ENCODE measurements at regions not wholly inside any gene's neighbourhood (a gene's known extent, or its start where the extent isn't known, plus 50 kb on each side); places are given as distances from the start of the nearest gene placed in this dataset.

- Histone ChIP-seq H3K79me2 (ENCODE audit: insufficient read depth, low read depth, low read length) (no peaks in the 10 kb centered on the region), H2AFZ (ENCODE audit: low read length) (no peak overlapping the region), H3K4me1 (ENCODE audit: insufficient read depth, low read length, poor library complexity, severe bottlenecking) (no peaks in the 10 kb centered on the region), H4K20me1 (ENCODE audit: insufficient read depth, low read length) (no peaks in the 10 kb centered on the region), H3K27ac (ENCODE audit: low read depth, low read length, poor library complexity, severe bottlenecking) (no peak overlapping the region), H3K9me2 (ENCODE audit: insufficient read depth, low read length) (no peaks in the 10 kb centered on the region), H3K4me2 (ENCODE audit: low read length) (no peak overlapping the region), H3K36me3 (ENCODE audit: insufficient read depth, low read length) (no peaks in the 10 kb centered on the region), H3K4me3 (ENCODE audit: low read depth, low read length, poor library complexity, severe bottlenecking) (no peak overlapping the region), H3K9me3 (ENCODE audit: low read length) (no peaks in the 10 kb centered on the region)
- no TSS peak for BruUV-seq (replicated peaks)
- DNase-seq (ENCODE audit: low spot score): no peak
- intact Hi-C loops (cut with micrococcal nuclease; ENCODE audit: unreplicated experiment): no loop called here
- POLR2A ChIA-PET: interaction anchor here (0.6 to 1.7 kb wide), 2 partner anchors 12 to 69 kb away, joined by 5 to 8 read pairs; no protein-coding TSS in a partner anchor
- TF ChIP-seq CTCF (conservative IDR thresholded peaks at IDR 0.05; ENCODE audit: low read length) (no peak), EZH2phosphoT487 (IDR thresholded peaks at IDR 0.05; ENCODE audit: borderline replicate concordance, low read depth, low read length) (no peak)
- CTCF ChIA-PET (ENCODE audit: unreplicated experiment): no interaction called here
These were observed 79.2 kb upstream of the BTG1 start for GRCh38 chr12:92224685-92225331.

- no peaks in the 10 kb centered on the region for H3K9me3 ChIP-seq (ENCODE audit: low read length)
- POLR2A ChIA-PET: interaction anchor here (1.0 to 1.7 kb wide), 2 partner anchors 10 to 37 kb away, joined by 3 to 8 read pairs; no protein-coding TSS in a partner anchor
- H3K9me2 ChIP-seq (ENCODE audit: insufficient read depth, low read length): no peaks in the 10 kb centered on the region
- no peak overlapping the region for H3K4me3 ChIP-seq (ENCODE audit: low read depth, low read length, poor library complexity, severe bottlenecking)
- no peaks in the 10 kb centered on the region for H3K4me1 ChIP-seq (ENCODE audit: insufficient read depth, low read length, poor library complexity, severe bottlenecking)
- no peak overlapping the region for H3K27ac ChIP-seq (ENCODE audit: low read depth, low read length, poor library complexity, severe bottlenecking)
- H3K4me2 ChIP-seq (ENCODE audit: low read length): no peak overlapping the region
- intact Hi-C loops (cut with micrococcal nuclease; ENCODE audit: unreplicated experiment): no loop called here
- no peak for TF ChIP-seq EZH2phosphoT487 (IDR thresholded peaks at IDR 0.05; ENCODE audit: borderline replicate concordance, low read depth, low read length)
- TF ChIP-seq CTCF (conservative IDR thresholded peaks at IDR 0.05; ENCODE audit: low read length): no peak
- H4K20me1 ChIP-seq (ENCODE audit: insufficient read depth, low read length): no peaks in the 10 kb centered on the region
- CTCF ChIA-PET (ENCODE audit: unreplicated experiment): no interaction called here
- no TSS peak for BruUV-seq (replicated peaks)
- no peak for DNase-seq (ENCODE audit: low spot score)
- H3K36me3 ChIP-seq (ENCODE audit: insufficient read depth, low read length): no peaks in the 10 kb centered on the region
- no peaks in the 10 kb centered on the region for H3K79me2 ChIP-seq (ENCODE audit: insufficient read depth, low read depth, low read length)
- H2AFZ ChIP-seq (ENCODE audit: low read length): no peak overlapping the region
These were observed 77.8 kb upstream of the BTG1 start for GRCh38 chr12:92223481-92223880.

GRCh38 chr12:92221656-92222315 is 76.1 kb upstream of the BTG1 start:
- no peak overlapping the region for H2AFZ ChIP-seq (ENCODE audit: low read length)
- H3K9me3 ChIP-seq (ENCODE audit: low read length): no peaks in the 10 kb centered on the region
- no TSS peak for BruUV-seq (replicated peaks)
- H3K4me3 ChIP-seq (ENCODE audit: low read depth, low read length, poor library complexity, severe bottlenecking): no peak overlapping the region
- no peak for DNase-seq (ENCODE audit: low spot score)
- no peak for TF ChIP-seq EZH2phosphoT487 (IDR thresholded peaks at IDR 0.05; ENCODE audit: borderline replicate concordance, low read depth, low read length)
- TF ChIP-seq CTCF (conservative IDR thresholded peaks at IDR 0.05; ENCODE audit: low read length): no peak
- POLR2A ChIA-PET: interaction anchor here (0.9 to 1.4 kb wide), 2 partner anchors 9 to 24 kb away, joined by 4 to 5 read pairs; no protein-coding TSS in a partner anchor
- H4K20me1 ChIP-seq (ENCODE audit: insufficient read depth, low read length): no peaks in the 10 kb centered on the region
- H3K9me2 ChIP-seq (ENCODE audit: insufficient read depth, low read length): no peaks in the 10 kb centered on the region
- no peaks in the 10 kb centered on the region for H3K4me1 ChIP-seq (ENCODE audit: insufficient read depth, low read length, poor library complexity, severe bottlenecking)
- no peaks in the 10 kb centered on the region for H3K36me3 ChIP-seq (ENCODE audit: insufficient read depth, low read length)
- CTCF ChIA-PET (ENCODE audit: unreplicated experiment): no interaction called here
- no peaks in the 10 kb centered on the region for H3K79me2 ChIP-seq (ENCODE audit: insufficient read depth, low read depth, low read length)
- no peak overlapping the region for H3K4me2 ChIP-seq (ENCODE audit: low read length)
- intact Hi-C loops (cut with micrococcal nuclease; ENCODE audit: unreplicated experiment): no loop called here
- no peak overlapping the region for H3K27ac ChIP-seq (ENCODE audit: low read depth, low read length, poor library complexity, severe bottlenecking)

All from OCI-LY7 (cell line).